ENCODE measurements at regions not wholly inside any gene's neighbourhood (a gene's known extent, or its start where the extent isn't known, plus 50 kb on each side); places are given as distances from the start of the nearest gene placed in this dataset.

DNA sequence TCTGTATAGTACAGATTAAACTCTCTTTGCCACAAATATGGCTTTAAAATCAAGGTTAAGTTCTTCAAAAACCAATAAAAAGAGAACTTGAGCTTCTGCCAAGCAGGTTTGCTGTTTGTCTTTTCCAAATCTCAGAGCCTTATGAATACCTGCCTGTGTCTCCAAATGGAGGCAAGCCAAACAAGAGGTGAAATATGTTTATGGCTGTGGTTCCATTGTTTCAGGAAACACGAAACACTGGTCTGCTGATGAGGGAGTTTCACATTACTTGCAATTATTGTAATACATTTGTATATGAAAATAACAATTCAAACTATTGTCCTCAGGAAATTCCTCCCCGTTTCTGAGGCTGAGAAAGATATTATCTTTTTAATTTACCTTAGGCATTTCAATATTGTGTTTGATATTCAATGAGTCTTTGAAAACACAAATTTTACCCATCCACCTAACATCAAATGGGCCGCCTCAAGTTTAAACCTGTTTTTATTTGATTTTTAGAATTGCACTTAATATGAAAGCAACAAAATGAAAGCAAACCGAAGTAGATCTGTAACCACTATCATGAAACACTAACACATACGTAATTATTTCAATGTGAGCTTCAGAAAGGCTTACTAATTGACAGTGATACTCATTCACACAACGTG lies 359.3 kb downstream of the HGF start:
- intact Hi-C loops (cut with micrococcal nuclease), result no loop called here
- H3K9me3 ChIP-seq (ENCODE audit: control insufficient read depth in 1 of 2, low read length in 2 of 2), result no peaks in the 10 kb centered on the region
- no peak overlapping the region for H3K27ac Mint-ChIP-seq
- H3K4me3 ChIP-seq (ENCODE audit: low read length in 2 of 2), result no peak overlapping the region
- H3K27me3 ChIP-seq (ENCODE audit: insufficient read depth, low read length), result no peaks in the 10 kb centered on the region
- ChIA-PET CTCF (ENCODE audit: partially characterized antibody) (no interaction called here), POLR2A (ENCODE audit: partially characterized antibody) (no interaction called here)
- no peaks in the 10 kb centered on the region for H3K36me3 ChIP-seq (ENCODE audit: insufficient read depth, low read length)
- peaks cover 0 to 11% (median 8%) of the 10 kb centered on the region in 8 donors for H3K9me3 Mint-ChIP-seq
- DNase-seq, result no peak
- no peaks in the 10 kb centered on the region for H3K27me3 Mint-ChIP-seq
- H3K36me3 Mint-ChIP-seq, result no peaks in the 10 kb centered on the region
- H3K4me3 Mint-ChIP-seq, result no peak overlapping the region
- H3K4me1 Mint-ChIP-seq, result no peaks in the 10 kb centered on the region
- no peak overlapping the region for H3K27ac ChIP-seq (ENCODE audit: low read depth, low read length)
- no peaks in the 10 kb centered on the region for H3K4me1 ChIP-seq (ENCODE audit: insufficient read depth, low read length)

DNA sequence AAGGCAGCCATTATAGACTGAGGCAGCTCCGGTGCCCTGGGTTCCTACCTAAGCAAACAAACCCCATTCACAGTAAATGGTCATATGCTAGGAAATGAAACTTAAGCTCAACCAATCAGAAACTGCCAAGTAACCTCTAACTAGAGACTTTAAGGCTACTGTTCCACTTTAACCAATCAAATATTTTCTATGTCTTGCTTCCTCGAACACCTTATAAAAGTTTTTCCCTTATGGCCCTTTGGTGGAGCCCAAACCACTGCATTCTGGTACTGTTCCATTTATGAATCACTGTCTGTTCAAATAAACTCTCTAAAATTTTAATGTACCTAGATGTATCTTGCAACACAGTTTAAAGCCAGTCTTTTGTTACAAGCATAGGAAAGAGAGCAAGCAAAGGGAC lies 361.1 kb downstream of the HGF start:
- H3K4me1 Mint-ChIP-seq, result no peaks in the 10 kb centered on the region
- POLR2A ChIA-PET (ENCODE audit: partially characterized antibody), result no interaction called here
- no peak overlapping the region for H3K27ac Mint-ChIP-seq
- DNase-seq, result no peak
- no peaks in the 10 kb centered on the region for H3K36me3 Mint-ChIP-seq
- H3K27me3 Mint-ChIP-seq, result no peaks in the 10 kb centered on the region
- intact Hi-C loops (cut with micrococcal nuclease), result no loop called here
- CTCF ChIA-PET (ENCODE audit: partially characterized antibody), result no interaction called here
- Histone ChIP-seq H3K36me3 (ENCODE audit: insufficient read depth, low read length) (no peaks in the 10 kb centered on the region), H3K4me3 (ENCODE audit: low read length in 2 of 2) (no peak overlapping the region), H3K4me1 (ENCODE audit: insufficient read depth, low read length) (no peaks in the 10 kb centered on the region), H3K9me3 (ENCODE audit: control insufficient read depth in 1 of 2, low read length in 2 of 2) (no peaks in the 10 kb centered on the region), H3K27ac (ENCODE audit: low read depth, low read length) (no peak overlapping the region), H3K27me3 (ENCODE audit: insufficient read depth, low read length) (no peaks in the 10 kb centered on the region)
- peaks cover 0 to 14% (median 9%) of the 10 kb centered on the region in 8 donors for H3K9me3 Mint-ChIP-seq
- H3K4me3 Mint-ChIP-seq, result no peak overlapping the region

DNA sequence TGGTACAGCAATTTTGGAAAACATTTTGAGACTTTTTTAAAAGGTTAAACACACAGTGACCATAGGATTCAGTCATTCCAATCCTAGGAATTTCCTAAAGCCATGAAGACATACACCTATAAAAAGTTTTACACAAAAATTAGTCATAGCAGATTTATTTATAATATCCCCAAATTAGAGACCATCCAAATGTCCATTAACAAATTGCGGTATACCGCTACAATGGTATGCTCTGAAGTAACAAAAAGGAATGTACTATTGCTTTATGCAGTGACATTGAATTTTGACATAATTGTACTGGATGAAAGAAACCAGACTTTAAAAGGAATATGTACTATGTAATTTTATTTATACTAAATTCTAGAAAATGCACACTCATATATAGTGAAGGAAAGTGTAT lies 362.8 kb downstream of the HGF start:
- peaks cover 0 to 22% (median 10%) of the 10 kb centered on the region in 8 donors for H3K9me3 Mint-ChIP-seq
- intact Hi-C loops (cut with micrococcal nuclease), result no loop called here
- H3K27me3 Mint-ChIP-seq, result no peaks in the 10 kb centered on the region
- no peak overlapping the region for H3K27ac ChIP-seq (ENCODE audit: low read depth, low read length)
- DNase-seq, result no peak
- no peaks in the 10 kb centered on the region for H3K4me1 Mint-ChIP-seq
- no peaks in the 10 kb centered on the region for H3K36me3 Mint-ChIP-seq
- no peaks in the 10 kb centered on the region for H3K9me3 ChIP-seq (ENCODE audit: control insufficient read depth in 1 of 2, low read length in 2 of 2)
- H3K4me1 ChIP-seq (ENCODE audit: insufficient read depth, low read length), result no peaks in the 10 kb centered on the region
- no peak overlapping the region for H3K4me3 ChIP-seq (ENCODE audit: low read length in 2 of 2)
- H3K27me3 ChIP-seq (ENCODE audit: insufficient read depth, low read length), result no peaks in the 10 kb centered on the region
- POLR2A ChIA-PET (ENCODE audit: partially characterized antibody), result no interaction called here
- CTCF ChIA-PET (ENCODE audit: partially characterized antibody), result no interaction called here
- no peak overlapping the region for H3K27ac Mint-ChIP-seq
- H3K36me3 ChIP-seq (ENCODE audit: insufficient read depth, low read length), result no peaks in the 10 kb centered on the region
- no peak overlapping the region for H3K4me3 Mint-ChIP-seq

DNA sequence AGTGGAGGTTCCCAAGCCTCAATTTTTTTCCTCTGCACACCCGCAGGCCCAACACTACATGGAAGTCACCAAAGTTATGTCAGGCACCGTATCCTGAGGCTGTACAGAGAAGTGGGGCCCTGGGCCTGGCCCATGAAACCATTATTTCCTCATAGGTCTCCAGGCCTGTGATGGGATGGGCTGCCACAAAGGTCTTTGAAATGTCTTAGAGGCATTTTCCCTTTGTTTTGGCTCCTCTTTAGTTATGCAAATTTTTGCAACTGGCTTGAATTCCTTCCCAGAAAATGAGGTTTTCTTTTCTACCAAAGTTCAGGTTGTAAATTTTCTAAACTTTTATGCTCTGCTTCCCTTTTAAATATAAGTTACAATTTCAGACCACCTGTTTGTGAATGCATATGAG lies 365.2 kb downstream of the HGF start:
- no peaks in the 10 kb centered on the region for H3K4me1 Mint-ChIP-seq
- H3K27ac ChIP-seq (ENCODE audit: low read depth, low read length), result no peak overlapping the region
- no peaks in the 10 kb centered on the region for H3K4me1 ChIP-seq (ENCODE audit: insufficient read depth, low read length)
- no peaks in the 10 kb centered on the region for H3K27me3 ChIP-seq (ENCODE audit: insufficient read depth, low read length)
- H3K36me3 Mint-ChIP-seq, result no peaks in the 10 kb centered on the region
- H3K9me3 Mint-ChIP-seq, result peaks cover 3 to 15% (median 7%) of the 10 kb centered on the region in 8 donors
- POLR2A ChIA-PET (ENCODE audit: partially characterized antibody), result no interaction called here
- DNase-seq, result no peak
- H3K9me3 ChIP-seq (ENCODE audit: control insufficient read depth in 1 of 2, low read length in 2 of 2), result no peaks in the 10 kb centered on the region
- no peak overlapping the region for H3K4me3 Mint-ChIP-seq
- CTCF ChIA-PET (ENCODE audit: partially characterized antibody), result no interaction called here
- no peaks in the 10 kb centered on the region for H3K27me3 Mint-ChIP-seq
- intact Hi-C loops (cut with micrococcal nuclease), result no loop called here
- H3K36me3 ChIP-seq (ENCODE audit: insufficient read depth, low read length), result no peaks in the 10 kb centered on the region
- H3K4me3 ChIP-seq (ENCODE audit: low read length in 2 of 2), result no peak overlapping the region
- no peak overlapping the region for H3K27ac Mint-ChIP-seq

DNA sequence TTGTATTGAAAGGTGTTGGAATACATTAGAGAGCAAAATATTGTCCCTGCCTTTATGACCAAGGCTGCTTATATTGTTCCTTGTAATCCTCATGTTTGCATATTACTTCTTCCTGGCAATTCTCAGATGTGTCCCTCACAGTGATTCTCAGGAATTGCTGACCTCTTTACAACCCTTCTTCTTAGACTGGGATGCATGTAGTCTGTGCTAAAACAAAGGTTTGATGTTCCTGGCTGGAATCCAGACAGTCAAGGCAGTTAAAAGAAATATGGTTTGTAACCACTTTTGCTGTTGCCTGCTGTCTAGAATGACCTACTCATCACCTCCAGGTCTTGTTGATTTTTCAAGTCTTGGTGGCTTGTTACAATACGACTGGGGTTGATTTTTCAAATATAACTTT lies 367.6 kb downstream of the HGF start:
- no peak overlapping the region for H3K27ac Mint-ChIP-seq
- H3K4me3 Mint-ChIP-seq, result no peak overlapping the region
- no peaks in the 10 kb centered on the region for H3K4me1 Mint-ChIP-seq
- Histone ChIP-seq H3K4me1 (ENCODE audit: insufficient read depth, low read length) (no peaks in the 10 kb centered on the region), H3K27me3 (ENCODE audit: insufficient read depth, low read length) (no peaks in the 10 kb centered on the region), H3K27ac (ENCODE audit: low read depth, low read length) (no peak overlapping the region), H3K4me3 (ENCODE audit: low read length in 2 of 2) (no peak overlapping the region), H3K9me3 (ENCODE audit: control insufficient read depth in 1 of 2, low read length in 2 of 2) (no peaks in the 10 kb centered on the region), H3K36me3 (ENCODE audit: insufficient read depth, low read length) (no peaks in the 10 kb centered on the region)
- intact Hi-C loops (cut with micrococcal nuclease), result no loop called here
- peaks cover 0 to 20% (median 9%) of the 10 kb centered on the region in 8 donors for H3K9me3 Mint-ChIP-seq
- no peaks in the 10 kb centered on the region for H3K36me3 Mint-ChIP-seq
- no peaks in the 10 kb centered on the region for H3K27me3 Mint-ChIP-seq
- ChIA-PET POLR2A (ENCODE audit: partially characterized antibody) (no interaction called here), CTCF (ENCODE audit: partially characterized antibody) (no interaction called here)
- no peak for DNase-seq

DNA sequence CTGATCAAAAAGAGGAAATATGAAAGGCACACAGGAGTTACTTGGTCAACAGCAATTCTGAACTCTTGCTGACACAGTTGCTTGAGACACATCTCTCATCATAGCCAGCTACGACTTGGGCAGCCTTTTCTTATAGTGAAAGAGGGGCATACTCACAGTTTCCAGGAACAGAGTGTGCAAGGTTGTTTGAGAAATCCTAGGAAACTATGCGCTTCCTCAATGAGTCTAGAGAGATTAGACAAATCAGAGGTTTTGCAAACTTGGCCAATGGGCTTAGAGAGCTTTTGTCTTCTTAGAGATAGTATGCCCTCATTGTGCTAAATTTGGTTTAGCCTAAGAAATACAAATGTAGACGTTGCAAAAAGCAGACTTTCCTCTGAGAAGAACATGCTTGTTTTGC lies 370.4 kb downstream of the HGF start:
- DNase-seq, result no peak
- H3K9me3 ChIP-seq (ENCODE audit: control insufficient read depth in 1 of 2, low read length in 2 of 2), result no peaks in the 10 kb centered on the region
- Mint-ChIP-seq H3K27me3 (no peaks in the 10 kb centered on the region), H3K27ac (no peak overlapping the region), H3K4me3 (no peak overlapping the region), H3K36me3 (no peaks in the 10 kb centered on the region), H3K9me3 (peaks cover 0 to 17% (median 6%) of the 10 kb centered on the region in 8 donors), H3K4me1 (no peaks in the 10 kb centered on the region)
- H3K4me3 ChIP-seq (ENCODE audit: low read length in 2 of 2), result no peak overlapping the region
- H3K27me3 ChIP-seq (ENCODE audit: insufficient read depth, low read length), result no peaks in the 10 kb centered on the region
- H3K36me3 ChIP-seq (ENCODE audit: insufficient read depth, low read length), result no peaks in the 10 kb centered on the region
- H3K4me1 ChIP-seq (ENCODE audit: insufficient read depth, low read length), result no peaks in the 10 kb centered on the region
- ChIA-PET POLR2A (ENCODE audit: partially characterized antibody) (no interaction called here), CTCF (ENCODE audit: partially characterized antibody) (no interaction called here)
- intact Hi-C loops (cut with micrococcal nuclease), result no loop called here
- H3K27ac ChIP-seq (ENCODE audit: low read depth, low read length), result no peak overlapping the region

DNA sequence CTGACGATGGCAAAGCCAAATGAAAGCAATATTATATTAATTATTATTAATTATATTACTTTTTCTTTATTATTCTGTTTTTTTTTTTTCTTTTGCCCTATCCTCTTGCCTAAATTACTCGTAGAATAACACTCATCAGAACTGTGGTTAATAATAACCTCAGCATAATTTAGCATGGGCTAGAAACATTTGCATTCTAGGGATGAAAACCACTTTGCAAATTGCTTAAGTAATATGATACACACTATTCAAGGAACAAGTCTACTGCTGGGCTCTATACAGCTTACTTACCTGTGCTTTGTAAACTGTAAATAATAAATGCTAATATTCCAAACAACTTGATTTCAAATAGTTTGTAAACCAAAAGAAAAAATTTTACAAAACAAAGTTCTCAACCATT lies 375.8 kb downstream of the HGF start:
- Mint-ChIP-seq H3K27ac (no peak overlapping the region), H3K36me3 (no peaks in the 10 kb centered on the region), H3K4me1 (no peaks in the 10 kb centered on the region), H3K4me3 (no peak overlapping the region), H3K9me3 (peaks cover 0 to 13% (median 3%) of the 10 kb centered on the region in 8 donors), H3K27me3 (no peaks in the 10 kb centered on the region)
- no peaks in the 10 kb centered on the region for H3K9me3 ChIP-seq (ENCODE audit: control insufficient read depth in 1 of 2, low read length in 2 of 2)
- H3K36me3 ChIP-seq (ENCODE audit: insufficient read depth, low read length), result no peaks in the 10 kb centered on the region
- CTCF ChIA-PET (ENCODE audit: partially characterized antibody), result no interaction called here
- POLR2A ChIA-PET (ENCODE audit: partially characterized antibody), result no interaction called here
- H3K4me1 ChIP-seq (ENCODE audit: insufficient read depth, low read length), result no peaks in the 10 kb centered on the region
- H3K27me3 ChIP-seq (ENCODE audit: insufficient read depth, low read length), result no peaks in the 10 kb centered on the region
- intact Hi-C loops (cut with micrococcal nuclease), result no loop called here
- no peak for DNase-seq
- H3K27ac ChIP-seq (ENCODE audit: low read depth, low read length), result no peak overlapping the region
- no peak overlapping the region for H3K4me3 ChIP-seq (ENCODE audit: low read length in 2 of 2)

DNA sequence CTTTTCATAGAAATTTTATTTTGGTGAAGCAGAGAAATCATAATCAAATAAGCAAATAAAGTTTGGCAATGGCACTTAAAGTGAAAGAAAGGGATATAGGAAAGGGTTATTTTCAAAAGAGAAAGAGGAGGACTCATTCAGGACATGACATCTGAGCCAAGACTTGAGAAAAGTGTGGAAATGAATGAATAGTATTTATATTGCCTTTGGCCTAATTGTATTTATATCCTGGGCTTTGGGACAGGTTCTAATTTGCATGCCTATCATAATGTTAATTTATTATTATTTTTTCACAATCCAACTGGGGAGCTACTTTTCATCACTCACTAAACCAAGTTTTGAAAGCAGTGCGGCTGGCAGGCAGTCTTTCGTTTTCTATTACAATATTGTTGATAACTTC lies 376.8 kb downstream of the HGF start:
- ChIA-PET POLR2A (ENCODE audit: partially characterized antibody) (no interaction called here), CTCF (ENCODE audit: partially characterized antibody) (no interaction called here)
- Histone ChIP-seq H3K27me3 (ENCODE audit: insufficient read depth, low read length) (no peaks in the 10 kb centered on the region), H3K36me3 (ENCODE audit: insufficient read depth, low read length) (no peaks in the 10 kb centered on the region), H3K4me3 (ENCODE audit: low read length in 2 of 2) (no peak overlapping the region), H3K4me1 (ENCODE audit: insufficient read depth, low read length) (no peaks in the 10 kb centered on the region), H3K27ac (ENCODE audit: low read depth, low read length) (no peak overlapping the region), H3K9me3 (ENCODE audit: control insufficient read depth in 1 of 2, low read length in 2 of 2) (no peaks in the 10 kb centered on the region)
- Mint-ChIP-seq H3K27ac (no peak overlapping the region), H3K36me3 (no peaks in the 10 kb centered on the region), H3K4me3 (no peak overlapping the region), H3K27me3 (no peaks in the 10 kb centered on the region), H3K4me1 (no peaks in the 10 kb centered on the region), H3K9me3 (peaks cover 0 to 10% (median 3%) of the 10 kb centered on the region in 8 donors)
- no peak for DNase-seq
- intact Hi-C loops (cut with micrococcal nuclease), result no loop called here

Data from CD4-positive, alpha-beta memory T cell (primary cell).